ENCODE measurements at regions not wholly inside any gene's neighbourhood (a gene's known extent, or its start where the extent isn't known, plus 50 kb on each side); places are given as distances from the start of the nearest gene placed in this dataset.

- Histone ChIP-seq H3F3A (replicated peaks; ENCODE audit: insufficient read depth) (peaks cover 37% of the 10 kb centered on the region), H4K20me1 (ENCODE audit: insufficient read depth) (no peaks in the 10 kb centered on the region), H3K4me2 (peak overlapping the region; percentile 58), H3K27ac (ENCODE audit: low read depth in 2 of 2, low read length in 1 of 2) (peak overlapping the region; percentile 72 to 80), H3K9me3 (no peaks in the 10 kb centered on the region), H3K9me2 (no peaks in the 10 kb centered on the region), H3K9ac (peak overlapping the region; percentile 16; the same call in 1 of the 2 replicates), H2AFZ (ENCODE audit: low read depth) (0 out of 2 replicates have a peak overlapping the region, but pooled peaks have one; percentile 36), H3K27me3 (ENCODE audit: insufficient read depth) (no peaks in the 10 kb centered on the region), H3K4me3 (ENCODE audit: low read depth in 2 of 2, low read length in 1 of 2) (no peak overlapping the region), H3K4me1 (ENCODE audit: control insufficient read depth in 1 of 2, insufficient read depth in 2 of 2, low read depth in 1 of 2, low read length in 1 of 2) (peaks cover 24 to 52% of the 10 kb centered on the region in 2 experiments), H3K79me2 (ENCODE audit: insufficient read depth) (no peaks in the 10 kb centered on the region), H3K36me3 (replicated peaks in 1 of 2; ENCODE audit: control insufficient read depth in 1 of 2, insufficient read depth in 2 of 2, low read length in 1 of 2) (no peaks in the 10 kb centered on the region)
- peak; percentile 37 for DNase-seq
- under 1% methylated on average over 5 of the region's 5 CpGs for WGBS (ENCODE audit: low lambda C conversion rate)
- ChIA-PET POLR2A (no interaction called here), CTCF (interaction anchor here (1.3 kb wide), 2 partner anchors 23 to 287 kb away, joined by 3 to 4 read pairs; no protein-coding TSS in a partner anchor)
- TF ChIP-seq, protein P1, sequence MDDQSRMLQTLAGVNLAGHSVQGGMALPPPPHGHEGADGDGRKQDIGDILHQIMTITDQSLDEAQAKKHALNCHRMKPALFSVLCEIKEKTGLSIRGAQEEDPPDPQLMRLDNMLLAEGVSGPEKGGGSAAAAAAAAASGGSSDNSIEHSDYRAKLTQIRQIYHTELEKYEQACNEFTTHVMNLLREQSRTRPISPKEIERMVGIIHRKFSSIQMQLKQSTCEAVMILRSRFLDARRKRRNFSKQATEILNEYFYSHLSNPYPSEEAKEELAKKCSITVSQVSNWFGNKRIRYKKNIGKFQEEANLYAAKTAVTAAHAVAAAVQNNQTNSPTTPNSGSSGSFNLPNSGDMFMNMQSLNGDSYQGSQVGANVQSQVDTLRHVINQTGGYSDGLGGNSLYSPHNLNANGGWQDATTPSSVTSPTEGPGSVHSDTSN (IDR thresholded peaks at IDR 0.05), result peak; percentile 75
- TF ChIP-seq JUND (IDR thresholded peaks at IDR 0.05), result peak; percentile 74
- TF ChIP-seq RFX5 (IDR thresholded peaks at IDR 0.05; ENCODE audit: low read length), result no peak
- peak; percentile 52 for TF ChIP-seq MAX (IDR thresholded peaks at IDR 0.05; ENCODE audit: low read depth)
- TF ChIP-seq POLR2AphosphoS5 (IDR thresholded peaks at IDR 0.05; ENCODE audit: low read depth, low read length), result no peak; the same call in 1 of the 2 replicates
- TF ChIP-seq RXRA (IDR thresholded peaks at IDR 0.05; ENCODE audit: borderline replicate concordance, low read depth), result peak; percentile 69; the same call in 1 of the 2 replicates
- TF ChIP-seq FOSL2 (IDR thresholded peaks at IDR 0.05; ENCODE audit: borderline replicate concordance, low read depth), result peak; percentile 59; the same call in 1 of the 2 replicates
- TF ChIP-seq, protein P2, sequence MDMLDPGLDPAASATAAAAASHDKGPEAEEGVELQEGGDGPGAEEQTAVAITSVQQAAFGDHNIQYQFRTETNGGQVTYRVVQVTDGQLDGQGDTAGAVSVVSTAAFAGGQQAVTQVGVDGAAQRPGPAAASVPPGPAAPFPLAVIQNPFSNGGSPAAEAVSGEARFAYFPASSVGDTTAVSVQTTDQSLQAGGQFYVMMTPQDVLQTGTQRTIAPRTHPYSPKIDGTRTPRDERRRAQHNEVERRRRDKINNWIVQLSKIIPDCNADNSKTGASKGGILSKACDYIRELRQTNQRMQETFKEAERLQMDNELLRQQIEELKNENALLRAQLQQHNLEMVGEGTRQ (IDR thresholded peaks at IDR 0.05; ENCODE audit: borderline replicate concordance, low read depth, low read length), result no peak
- peak; percentile 93 for TF ChIP-seq TCF12 (IDR thresholded peaks at IDR 0.05)
- no peak for TF ChIP-seq YY1 (IDR thresholded peaks at IDR 0.05; ENCODE audit: low read depth)
- TF ChIP-seq ZBTB33 (IDR thresholded peaks at IDR 0.05; ENCODE audit: borderline replicate concordance, low read depth), result no peak
- TF ChIP-seq GATA2 (CRISPR knock-in tag; IDR thresholded peaks at IDR 0.05), result no peak
- TF ChIP-seq USF1 (IDR thresholded peaks at IDR 0.05; ENCODE audit: borderline replicate concordance, low read depth), result no peak
- no peak for TF ChIP-seq FOXJ3 (CRISPR knock-in tag; IDR thresholded peaks at IDR 0.05)
- TF ChIP-seq, protein P3, sequence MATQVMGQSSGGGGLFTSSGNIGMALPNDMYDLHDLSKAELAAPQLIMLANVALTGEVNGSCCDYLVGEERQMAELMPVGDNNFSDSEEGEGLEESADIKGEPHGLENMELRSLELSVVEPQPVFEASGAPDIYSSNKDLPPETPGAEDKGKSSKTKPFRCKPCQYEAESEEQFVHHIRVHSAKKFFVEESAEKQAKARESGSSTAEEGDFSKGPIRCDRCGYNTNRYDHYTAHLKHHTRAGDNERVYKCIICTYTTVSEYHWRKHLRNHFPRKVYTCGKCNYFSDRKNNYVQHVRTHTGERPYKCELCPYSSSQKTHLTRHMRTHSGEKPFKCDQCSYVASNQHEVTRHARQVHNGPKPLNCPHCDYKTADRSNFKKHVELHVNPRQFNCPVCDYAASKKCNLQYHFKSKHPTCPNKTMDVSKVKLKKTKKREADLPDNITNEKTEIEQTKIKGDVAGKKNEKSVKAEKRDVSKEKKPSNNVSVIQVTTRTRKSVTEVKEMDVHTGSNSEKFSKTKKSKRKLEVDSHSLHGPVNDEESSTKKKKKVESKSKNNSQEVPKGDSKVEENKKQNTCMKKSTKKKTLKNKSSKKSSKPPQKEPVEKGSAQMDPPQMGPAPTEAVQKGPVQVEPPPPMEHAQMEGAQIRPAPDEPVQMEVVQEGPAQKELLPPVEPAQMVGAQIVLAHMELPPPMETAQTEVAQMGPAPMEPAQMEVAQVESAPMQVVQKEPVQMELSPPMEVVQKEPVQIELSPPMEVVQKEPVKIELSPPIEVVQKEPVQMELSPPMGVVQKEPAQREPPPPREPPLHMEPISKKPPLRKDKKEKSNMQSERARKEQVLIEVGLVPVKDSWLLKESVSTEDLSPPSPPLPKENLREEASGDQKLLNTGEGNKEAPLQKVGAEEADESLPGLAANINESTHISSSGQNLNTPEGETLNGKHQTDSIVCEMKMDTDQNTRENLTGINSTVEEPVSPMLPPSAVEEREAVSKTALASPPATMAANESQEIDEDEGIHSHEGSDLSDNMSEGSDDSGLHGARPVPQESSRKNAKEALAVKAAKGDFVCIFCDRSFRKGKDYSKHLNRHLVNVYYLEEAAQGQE (IDR thresholded peaks at IDR 0.05; ENCODE audit: low read depth, low read length), result no peak
- TF ChIP-seq RAD21 (IDR thresholded peaks at IDR 0.05; ENCODE audit: low read length), result peak; percentile 18; the same call in 1 of the 2 replicates
- TF ChIP-seq RCOR1 (IDR thresholded peaks at IDR 0.05; ENCODE audit: low read length), result peak; percentile 58; the same call in 1 of the 2 replicates
- TF ChIP-seq ELF1 (IDR thresholded peaks at IDR 0.05), result no peak
- TF ChIP-seq CHD2 (IDR thresholded peaks at IDR 0.05; ENCODE audit: low read length, partially characterized antibody), result peak; percentile 60
- TF ChIP-seq NRF1 (IDR thresholded peaks at IDR 0.05; ENCODE audit: low read depth, low read length), result no peak
- peak; percentile 58; the same call in 1 of the 2 replicates for TF ChIP-seq TEAD4 (IDR thresholded peaks at IDR 0.05; ENCODE audit: borderline replicate concordance, insufficient read depth)
- TF ChIP-seq SIN3A (IDR thresholded peaks at IDR 0.05; ENCODE audit: borderline replicate concordance, low read depth, low read length), result 0 out of 2 replicates have a peak, but pooled peaks have one; percentile 32
- TF ChIP-seq IRF3 (IDR thresholded peaks at IDR 0.05; ENCODE audit: low read depth, low read length), result no peak
- TF ChIP-seq FOXM1 (IDR thresholded peaks at IDR 0.05; ENCODE audit: low read depth), result peak; percentile 50; the same call in 1 of the 2 replicates
- peak; percentile 50; the same call in 1 of the 2 replicates for TF ChIP-seq MEF2A (IDR thresholded peaks at IDR 0.05; ENCODE audit: borderline replicate concordance, low read depth)
These were observed 213.5 kb upstream of the KRR1 start for GRCh38 chr12:75724928-75725312.
